ENCODE measurements at regions not wholly inside any gene's neighbourhood (a gene's known extent, or its start where the extent isn't known, plus 50 kb on each side); places are given as distances from the start of the nearest gene placed in this dataset.

GRCh38 chr4:163776957-163777356 lies 282.5 kb downstream of the TMA16 start:
- H3K27me3 ChIP-seq (ENCODE audit: control insufficient read depth, insufficient read depth, low read length, poor library complexity, severe bottlenecking): no peaks in the 10 kb centered on the region
- H3K36me3 ChIP-seq (ENCODE audit: control insufficient read depth, insufficient read depth, low read length): no peaks in the 10 kb centered on the region
- no peaks in the 10 kb centered on the region for H3K9me3 ChIP-seq (ENCODE audit: control insufficient read depth, low read length)
- no peak overlapping the region for H3K4me3 ChIP-seq (ENCODE audit: insufficient read depth, low read depth, low read length)
- H3K4me1 ChIP-seq (ENCODE audit: control insufficient read depth, insufficient read depth, low read length): no peaks in the 10 kb centered on the region
- no peak overlapping the region for H3K27ac ChIP-seq (ENCODE audit: insufficient read depth, low read depth, low read length, poor library complexity, severe bottlenecking)
- 77 to 89% methylated on average over 1 of the region's 1 CpG for WGBS, 2 experiments

GRCh38 chr4:163781726-163782125 lies 287.2 kb downstream of the TMA16 start:
- WGBS, 2 experiments: 95% methylated on average over 2 of the region's 2 CpGs; no CpG with 5 or more reads in 1 of the 2 experiments
- Histone ChIP-seq H3K9me3 (ENCODE audit: control insufficient read depth, low read length) (peaks cover 3% of the 10 kb centered on the region), H3K4me3 (ENCODE audit: insufficient read depth, low read depth, low read length) (no peak overlapping the region), H3K4me1 (ENCODE audit: control insufficient read depth, insufficient read depth, low read length) (no peaks in the 10 kb centered on the region), H3K27me3 (ENCODE audit: control insufficient read depth, insufficient read depth, low read length, poor library complexity, severe bottlenecking) (no peaks in the 10 kb centered on the region), H3K36me3 (ENCODE audit: control insufficient read depth, insufficient read depth, low read length) (no peaks in the 10 kb centered on the region), H3K27ac (ENCODE audit: insufficient read depth, low read depth, low read length, poor library complexity, severe bottlenecking) (no peak overlapping the region)

GRCh38 chr4:163790231-163790630 lies 295.7 kb downstream of the TMA16 start:
- Histone ChIP-seq H3K27ac (ENCODE audit: insufficient read depth, low read depth, low read length, poor library complexity, severe bottlenecking) (no peak overlapping the region), H3K4me3 (ENCODE audit: insufficient read depth, low read depth, low read length) (no peak overlapping the region), H3K36me3 (ENCODE audit: control insufficient read depth, insufficient read depth, low read length) (no peaks in the 10 kb centered on the region), H3K9me3 (ENCODE audit: control insufficient read depth, low read length) (no peaks in the 10 kb centered on the region), H3K4me1 (ENCODE audit: control insufficient read depth, insufficient read depth, low read length) (no peaks in the 10 kb centered on the region), H3K27me3 (ENCODE audit: control insufficient read depth, insufficient read depth, low read length, poor library complexity, severe bottlenecking) (no peaks in the 10 kb centered on the region)
- WGBS, 2 experiments: 94 to 95% methylated on average over 3 of the region's 3 CpGs

- Histone ChIP-seq H3K27ac (ENCODE audit: insufficient read depth, low read depth, low read length, poor library complexity, severe bottlenecking) (no peak overlapping the region), H3K27me3 (ENCODE audit: control insufficient read depth, insufficient read depth, low read length, poor library complexity, severe bottlenecking) (no peaks in the 10 kb centered on the region), H3K9me3 (ENCODE audit: control insufficient read depth, low read length) (no peaks in the 10 kb centered on the region), H3K4me3 (ENCODE audit: insufficient read depth, low read depth, low read length) (no peak overlapping the region), H3K4me1 (ENCODE audit: control insufficient read depth, insufficient read depth, low read length) (no peaks in the 10 kb centered on the region), H3K36me3 (ENCODE audit: control insufficient read depth, insufficient read depth, low read length) (no peaks in the 10 kb centered on the region)
- 94% methylated on average over 3 of the region's 3 CpGs for WGBS, 2 experiments
Observed at GRCh38 chr4:163795885-163796284, 301.4 kb downstream of the TMA16 start.

- Histone ChIP-seq H3K36me3 (ENCODE audit: control insufficient read depth, insufficient read depth, low read length) (no peaks in the 10 kb centered on the region), H3K4me1 (ENCODE audit: control insufficient read depth, insufficient read depth, low read length) (no peaks in the 10 kb centered on the region), H3K4me3 (ENCODE audit: insufficient read depth, low read depth, low read length) (no peak overlapping the region), H3K27ac (ENCODE audit: insufficient read depth, low read depth, low read length, poor library complexity, severe bottlenecking) (no peak overlapping the region), H3K27me3 (ENCODE audit: control insufficient read depth, insufficient read depth, low read length, poor library complexity, severe bottlenecking) (no peaks in the 10 kb centered on the region), H3K9me3 (ENCODE audit: control insufficient read depth, low read length) (no peaks in the 10 kb centered on the region)
Observed at GRCh38 chr4:163804001-163804400, 309.5 kb downstream of the TMA16 start.

- WGBS, 2 experiments: 84 to 100% methylated on average over 1 to 2 of the region's 2 CpGs
- H3K9me3 ChIP-seq (ENCODE audit: control insufficient read depth, low read length): no peaks in the 10 kb centered on the region
- no peak overlapping the region for H3K27ac ChIP-seq (ENCODE audit: insufficient read depth, low read depth, low read length, poor library complexity, severe bottlenecking)
- no peaks in the 10 kb centered on the region for H3K27me3 ChIP-seq (ENCODE audit: control insufficient read depth, insufficient read depth, low read length, poor library complexity, severe bottlenecking)
- H3K36me3 ChIP-seq (ENCODE audit: control insufficient read depth, insufficient read depth, low read length): no peaks in the 10 kb centered on the region
- no peaks in the 10 kb centered on the region for H3K4me1 ChIP-seq (ENCODE audit: control insufficient read depth, insufficient read depth, low read length)
- H3K4me3 ChIP-seq (ENCODE audit: insufficient read depth, low read depth, low read length): no peak overlapping the region
Observed at GRCh38 chr4:163806653-163807052, 312.2 kb downstream of the TMA16 start.

GRCh38 chr4:163808011-163808410 lies 313.5 kb downstream of the TMA16 start:
- no peaks in the 10 kb centered on the region for H3K36me3 ChIP-seq (ENCODE audit: control insufficient read depth, insufficient read depth, low read length)
- H3K4me3 ChIP-seq (ENCODE audit: insufficient read depth, low read depth, low read length): no peak overlapping the region
- H3K27ac ChIP-seq (ENCODE audit: insufficient read depth, low read depth, low read length, poor library complexity, severe bottlenecking): no peak overlapping the region
- no peaks in the 10 kb centered on the region for H3K9me3 ChIP-seq (ENCODE audit: control insufficient read depth, low read length)
- 93 to 94% methylated on average over 2 of the region's 2 CpGs for WGBS, 2 experiments
- no peaks in the 10 kb centered on the region for H3K27me3 ChIP-seq (ENCODE audit: control insufficient read depth, insufficient read depth, low read length, poor library complexity, severe bottlenecking)
- H3K4me1 ChIP-seq (ENCODE audit: control insufficient read depth, insufficient read depth, low read length): no peaks in the 10 kb centered on the region

GRCh38 chr4:163810755-163811154 lies 316.3 kb downstream of the TMA16 start:
- WGBS, 2 experiments: 94 to 97% methylated on average over 2 to 3 of the region's 3 CpGs
- no peak overlapping the region for H3K27ac ChIP-seq (ENCODE audit: insufficient read depth, low read depth, low read length, poor library complexity, severe bottlenecking)
- no peaks in the 10 kb centered on the region for H3K36me3 ChIP-seq (ENCODE audit: control insufficient read depth, insufficient read depth, low read length)
- no peaks in the 10 kb centered on the region for H3K27me3 ChIP-seq (ENCODE audit: control insufficient read depth, insufficient read depth, low read length, poor library complexity, severe bottlenecking)
- H3K9me3 ChIP-seq (ENCODE audit: control insufficient read depth, low read length): no peaks in the 10 kb centered on the region
- no peak overlapping the region for H3K4me3 ChIP-seq (ENCODE audit: insufficient read depth, low read depth, low read length)
- no peaks in the 10 kb centered on the region for H3K4me1 ChIP-seq (ENCODE audit: control insufficient read depth, insufficient read depth, low read length)

GRCh38 chr4:163815776-163816175 lies 321.3 kb downstream of the TMA16 start:
- Histone ChIP-seq H3K27ac (ENCODE audit: insufficient read depth, low read depth, low read length, poor library complexity, severe bottlenecking) (no peak overlapping the region), H3K9me3 (ENCODE audit: control insufficient read depth, low read length) (no peaks in the 10 kb centered on the region), H3K36me3 (ENCODE audit: control insufficient read depth, insufficient read depth, low read length) (no peaks in the 10 kb centered on the region), H3K27me3 (ENCODE audit: control insufficient read depth, insufficient read depth, low read length, poor library complexity, severe bottlenecking) (no peaks in the 10 kb centered on the region), H3K4me3 (ENCODE audit: insufficient read depth, low read depth, low read length) (no peak overlapping the region), H3K4me1 (ENCODE audit: control insufficient read depth, insufficient read depth, low read length) (no peaks in the 10 kb centered on the region)
- WGBS, 2 experiments: 89 to 94% methylated on average over 1 to 2 of the region's 2 CpGs

GRCh38 chr4:163816494-163816893 lies 322.0 kb downstream of the TMA16 start:
- 92% methylated on average over 1 of the region's 1 CpG; no CpG with 5 or more reads in 1 of the 2 experiments for WGBS, 2 experiments
- no peaks in the 10 kb centered on the region for H3K36me3 ChIP-seq (ENCODE audit: control insufficient read depth, insufficient read depth, low read length)
- no peak overlapping the region for H3K4me3 ChIP-seq (ENCODE audit: insufficient read depth, low read depth, low read length)
- no peaks in the 10 kb centered on the region for H3K27me3 ChIP-seq (ENCODE audit: control insufficient read depth, insufficient read depth, low read length, poor library complexity, severe bottlenecking)
- H3K9me3 ChIP-seq (ENCODE audit: control insufficient read depth, low read length): no peaks in the 10 kb centered on the region
- no peak overlapping the region for H3K27ac ChIP-seq (ENCODE audit: insufficient read depth, low read depth, low read length, poor library complexity, severe bottlenecking)
- no peaks in the 10 kb centered on the region for H3K4me1 ChIP-seq (ENCODE audit: control insufficient read depth, insufficient read depth, low read length)

- H3K9me3 ChIP-seq (ENCODE audit: control insufficient read depth, low read length): no peaks in the 10 kb centered on the region
- H3K27ac ChIP-seq (ENCODE audit: insufficient read depth, low read depth, low read length, poor library complexity, severe bottlenecking): no peak overlapping the region
- WGBS, 2 experiments: 89 to 94% methylated on average over 3 of the region's 3 CpGs
- no peaks in the 10 kb centered on the region for H3K36me3 ChIP-seq (ENCODE audit: control insufficient read depth, insufficient read depth, low read length)
- no peaks in the 10 kb centered on the region for H3K4me1 ChIP-seq (ENCODE audit: control insufficient read depth, insufficient read depth, low read length)
- no peak overlapping the region for H3K4me3 ChIP-seq (ENCODE audit: insufficient read depth, low read depth, low read length)
- no peaks in the 10 kb centered on the region for H3K27me3 ChIP-seq (ENCODE audit: control insufficient read depth, insufficient read depth, low read length, poor library complexity, severe bottlenecking)
Observed at GRCh38 chr4:163818673-163819072, 324.2 kb downstream of the TMA16 start.

Measured in ectodermal cell (in vitro differentiated cells).